ENCODE measurements at regions not wholly inside any gene's neighbourhood (a gene's known extent, or its start where the extent isn't known, plus 50 kb on each side); places are given as distances from the start of the nearest gene placed in this dataset.

DNA sequence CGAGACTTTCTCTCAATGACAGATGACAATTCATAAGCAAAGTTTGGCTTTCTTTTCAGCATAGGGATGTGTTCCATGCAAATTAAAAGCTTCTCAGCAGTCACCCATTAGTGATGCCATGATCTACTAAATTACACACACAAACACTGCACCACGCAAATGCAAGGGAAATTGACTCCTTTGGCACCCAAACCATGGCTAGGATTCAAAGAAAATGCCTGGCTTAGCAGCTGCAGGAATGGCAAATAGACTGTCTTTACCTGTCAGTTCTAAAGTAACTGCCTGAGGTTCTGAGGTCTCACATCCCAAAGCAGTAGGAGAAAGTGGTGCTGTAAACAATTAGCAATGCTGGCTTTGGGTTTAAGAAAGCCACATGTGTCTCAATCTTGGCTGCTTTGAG, 108.6 kb upstream of the ATP10B start:
- H3K79me2 ChIP-seq (ENCODE audit: low read length), result no peaks in the 10 kb centered on the region
- H3K27me3 ChIP-seq (ENCODE audit: low read length), result no peaks in the 10 kb centered on the region
- H3K4me3 ChIP-seq (ENCODE audit: low read length), result no peak overlapping the region
- no peak for DNase-seq
- no peak overlapping the region for H3K4me2 ChIP-seq (ENCODE audit: low read depth, low read length, poor library complexity, severe bottlenecking)
- no peaks in the 10 kb centered on the region for H3K9me2 ChIP-seq (replicated peaks; ENCODE audit: insufficient read depth, low read length)
- H3K27ac ChIP-seq (ENCODE audit: low read length), result no peak overlapping the region
- H3K4me1 ChIP-seq (ENCODE audit: low read length), result no peaks in the 10 kb centered on the region
- H3K9me3 ChIP-seq (ENCODE audit: low read length), result no peaks in the 10 kb centered on the region
- no peak overlapping the region for H2AFZ ChIP-seq (ENCODE audit: low read length)
- H4K20me1 ChIP-seq (ENCODE audit: insufficient read depth, low read depth, low read length), result no peaks in the 10 kb centered on the region
- no peak overlapping the region for H3K9ac ChIP-seq (ENCODE audit: low read length)
- H3K36me3 ChIP-seq (ENCODE audit: insufficient read depth, low read length), result no peaks in the 10 kb centered on the region

DNA sequence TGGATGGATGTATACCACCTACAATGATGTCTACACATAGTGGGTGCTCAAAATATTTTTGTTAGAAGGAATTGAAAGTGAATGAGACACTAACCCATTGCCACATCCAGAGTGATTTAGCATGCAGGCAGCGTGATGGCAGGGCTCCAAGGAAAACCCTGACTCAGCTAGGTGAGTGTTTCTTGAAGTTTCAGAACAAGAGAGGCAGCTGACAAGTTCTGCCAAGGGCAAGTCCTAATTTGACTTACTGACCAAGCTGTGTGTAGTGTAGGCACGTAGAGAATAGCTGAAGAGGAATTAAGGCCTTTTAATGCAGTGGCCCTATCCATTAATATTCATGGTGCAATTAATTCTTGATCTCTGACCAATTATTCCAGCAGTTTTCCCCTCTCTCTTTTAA, 107.8 kb upstream of the ATP10B start:
- H3K4me1 ChIP-seq (ENCODE audit: low read length), result no peaks in the 10 kb centered on the region
- no peak overlapping the region for H2AFZ ChIP-seq (ENCODE audit: low read length)
- H3K9me3 ChIP-seq (ENCODE audit: low read length), result no peaks in the 10 kb centered on the region
- no peaks in the 10 kb centered on the region for H4K20me1 ChIP-seq (ENCODE audit: insufficient read depth, low read depth, low read length)
- no peak overlapping the region for H3K9ac ChIP-seq (ENCODE audit: low read length)
- H3K79me2 ChIP-seq (ENCODE audit: low read length), result no peaks in the 10 kb centered on the region
- no peaks in the 10 kb centered on the region for H3K9me2 ChIP-seq (replicated peaks; ENCODE audit: insufficient read depth, low read length)
- no peaks in the 10 kb centered on the region for H3K36me3 ChIP-seq (ENCODE audit: insufficient read depth, low read length)
- DNase-seq, result no peak
- H3K4me2 ChIP-seq (ENCODE audit: low read depth, low read length, poor library complexity, severe bottlenecking), result no peak overlapping the region
- no peak overlapping the region for H3K27ac ChIP-seq (ENCODE audit: low read length)
- no peak overlapping the region for H3K4me3 ChIP-seq (ENCODE audit: low read length)
- H3K27me3 ChIP-seq (ENCODE audit: low read length), result no peaks in the 10 kb centered on the region

DNA sequence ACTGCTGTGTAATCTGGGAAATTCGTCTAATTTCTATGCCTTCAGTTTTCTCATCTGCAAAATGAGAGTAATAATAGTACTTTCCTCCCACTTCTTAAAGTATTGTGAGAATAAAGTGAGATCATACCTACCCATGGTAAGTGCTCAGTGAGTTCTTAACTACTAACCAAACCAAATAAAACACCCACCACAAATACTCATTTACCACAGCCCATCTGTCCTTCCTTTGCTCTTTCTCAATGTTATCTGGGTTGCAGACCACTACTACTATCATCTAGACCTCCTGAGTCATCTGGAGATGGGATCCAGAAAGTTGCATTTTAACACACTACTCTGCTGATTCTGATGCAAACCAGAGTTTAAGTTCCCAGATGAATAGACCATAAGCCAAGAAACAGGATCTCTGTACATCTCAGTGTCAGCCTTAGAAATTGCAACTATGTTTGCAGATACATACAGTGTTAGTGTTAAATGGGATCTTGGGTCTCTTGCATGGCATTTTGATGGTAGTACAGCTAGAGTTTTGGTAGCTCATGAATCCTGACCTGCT, 105.4 kb upstream of the ATP10B start:
- H3K36me3 ChIP-seq (ENCODE audit: insufficient read depth, low read length), result no peaks in the 10 kb centered on the region
- no peaks in the 10 kb centered on the region for H3K79me2 ChIP-seq (ENCODE audit: low read length)
- no peak overlapping the region for H3K9ac ChIP-seq (ENCODE audit: low read length)
- no peak overlapping the region for H3K4me3 ChIP-seq (ENCODE audit: low read length)
- DNase-seq, result no peak
- no peaks in the 10 kb centered on the region for H3K27me3 ChIP-seq (ENCODE audit: low read length)
- H3K9me3 ChIP-seq (ENCODE audit: low read length), result no peaks in the 10 kb centered on the region
- no peak overlapping the region for H3K27ac ChIP-seq (ENCODE audit: low read length)
- no peaks in the 10 kb centered on the region for H4K20me1 ChIP-seq (ENCODE audit: insufficient read depth, low read depth, low read length)
- no peak overlapping the region for H3K4me2 ChIP-seq (ENCODE audit: low read depth, low read length, poor library complexity, severe bottlenecking)
- H3K9me2 ChIP-seq (replicated peaks; ENCODE audit: insufficient read depth, low read length), result no peaks in the 10 kb centered on the region
- H3K4me1 ChIP-seq (ENCODE audit: low read length), result no peaks in the 10 kb centered on the region
- H2AFZ ChIP-seq (ENCODE audit: low read length), result no peak overlapping the region

DNA sequence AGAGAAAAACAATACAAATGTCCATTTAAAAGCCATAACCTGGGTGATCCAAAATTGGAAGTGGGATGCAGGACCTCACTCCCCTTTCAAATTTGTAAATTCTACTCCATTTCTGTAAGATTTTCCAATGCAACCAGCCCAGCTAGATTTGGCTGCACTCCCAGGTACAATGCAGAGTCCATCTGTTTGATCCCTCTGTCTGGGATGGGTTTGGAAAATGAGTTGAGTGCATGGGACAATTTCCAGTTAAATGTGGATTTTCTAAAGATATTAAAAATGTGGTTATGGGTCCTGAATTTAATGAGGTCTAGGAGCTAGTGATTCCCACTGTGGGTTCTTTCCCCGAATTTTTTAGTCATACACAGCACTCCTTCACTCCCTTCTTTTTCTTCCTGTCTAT, 104.0 kb upstream of the ATP10B start:
- Histone ChIP-seq H3K36me3 (ENCODE audit: insufficient read depth, low read length) (no peaks in the 10 kb centered on the region), H3K9me2 (replicated peaks; ENCODE audit: insufficient read depth, low read length) (no peaks in the 10 kb centered on the region), H3K4me3 (ENCODE audit: low read length) (no peak overlapping the region), H3K4me2 (ENCODE audit: low read depth, low read length, poor library complexity, severe bottlenecking) (no peak overlapping the region), H3K9ac (ENCODE audit: low read length) (no peak overlapping the region), H2AFZ (ENCODE audit: low read length) (no peak overlapping the region), H3K27me3 (ENCODE audit: low read length) (no peaks in the 10 kb centered on the region), H3K4me1 (ENCODE audit: low read length) (no peaks in the 10 kb centered on the region), H4K20me1 (ENCODE audit: insufficient read depth, low read depth, low read length) (no peaks in the 10 kb centered on the region), H3K9me3 (ENCODE audit: low read length) (no peaks in the 10 kb centered on the region), H3K27ac (ENCODE audit: low read length) (no peak overlapping the region), H3K79me2 (ENCODE audit: low read length) (no peaks in the 10 kb centered on the region)
- DNase-seq, result no peak

DNA sequence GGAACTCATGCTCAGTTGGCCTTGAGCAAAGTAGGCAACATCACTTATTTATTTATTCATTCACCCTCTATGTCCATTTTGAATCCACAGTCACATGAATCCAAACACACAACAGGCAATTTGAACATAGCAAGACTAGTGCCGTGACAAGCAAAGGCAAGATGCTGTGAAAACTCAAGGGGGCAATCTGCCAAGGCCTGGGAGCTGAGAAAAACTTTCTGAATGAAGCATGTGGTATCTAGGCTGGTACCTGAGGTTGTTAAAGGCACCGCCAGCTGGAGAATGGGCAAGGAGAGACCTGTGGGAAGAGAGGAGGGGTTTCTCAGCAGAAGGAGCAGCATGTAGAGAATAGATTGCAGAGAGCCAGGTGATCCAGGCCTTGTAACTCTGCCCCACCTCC, 98.3 kb upstream of the ATP10B start:
- Histone ChIP-seq H3K36me3 (ENCODE audit: insufficient read depth, low read length) (no peaks in the 10 kb centered on the region), H3K4me2 (ENCODE audit: low read depth, low read length, poor library complexity, severe bottlenecking) (no peak overlapping the region), H3K27ac (ENCODE audit: low read length) (no peak overlapping the region), H3K9me3 (ENCODE audit: low read length) (no peaks in the 10 kb centered on the region), H3K27me3 (ENCODE audit: low read length) (no peaks in the 10 kb centered on the region), H2AFZ (ENCODE audit: low read length) (no peak overlapping the region), H3K4me3 (ENCODE audit: low read length) (no peak overlapping the region), H3K9ac (ENCODE audit: low read length) (no peak overlapping the region), H3K4me1 (ENCODE audit: low read length) (no peaks in the 10 kb centered on the region), H3K9me2 (replicated peaks; ENCODE audit: insufficient read depth, low read length) (no peaks in the 10 kb centered on the region), H3K79me2 (ENCODE audit: low read length) (no peaks in the 10 kb centered on the region), H4K20me1 (ENCODE audit: insufficient read depth, low read depth, low read length) (no peaks in the 10 kb centered on the region)
- no peak for DNase-seq

DNA sequence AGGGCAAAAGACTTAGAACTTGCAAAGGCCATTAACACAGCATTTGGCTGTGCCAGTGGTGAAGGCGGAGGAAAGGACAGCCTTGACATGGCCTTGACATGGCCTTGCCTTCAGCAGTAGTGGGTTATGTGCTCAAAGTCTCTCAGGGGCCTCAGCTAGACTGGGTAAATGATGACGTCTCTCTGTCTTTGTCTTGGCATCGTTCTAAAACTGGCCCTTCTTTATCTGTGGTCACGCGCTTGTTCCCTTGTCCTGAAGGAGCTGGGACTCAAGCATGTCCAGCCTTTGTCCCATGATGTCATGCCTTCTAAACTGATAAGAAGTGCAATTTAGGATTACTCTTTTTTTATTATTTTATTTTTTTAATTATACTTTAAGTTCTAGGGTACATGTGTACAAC, 88.7 kb upstream of the ATP10B start:
- DNase-seq, result no peak
- Histone ChIP-seq H3K4me1 (ENCODE audit: low read length) (no peaks in the 10 kb centered on the region), H2AFZ (ENCODE audit: low read length) (no peak overlapping the region), H3K9me3 (ENCODE audit: low read length) (no peaks in the 10 kb centered on the region), H3K9me2 (replicated peaks; ENCODE audit: insufficient read depth, low read length) (no peaks in the 10 kb centered on the region), H3K4me3 (ENCODE audit: low read length) (no peak overlapping the region), H4K20me1 (ENCODE audit: insufficient read depth, low read depth, low read length) (no peaks in the 10 kb centered on the region), H3K9ac (ENCODE audit: low read length) (no peak overlapping the region), H3K79me2 (ENCODE audit: low read length) (no peaks in the 10 kb centered on the region), H3K27me3 (ENCODE audit: low read length) (no peaks in the 10 kb centered on the region), H3K4me2 (ENCODE audit: low read depth, low read length, poor library complexity, severe bottlenecking) (no peak overlapping the region), H3K36me3 (ENCODE audit: insufficient read depth, low read length) (no peaks in the 10 kb centered on the region), H3K27ac (ENCODE audit: low read length) (no peak overlapping the region)

DNA sequence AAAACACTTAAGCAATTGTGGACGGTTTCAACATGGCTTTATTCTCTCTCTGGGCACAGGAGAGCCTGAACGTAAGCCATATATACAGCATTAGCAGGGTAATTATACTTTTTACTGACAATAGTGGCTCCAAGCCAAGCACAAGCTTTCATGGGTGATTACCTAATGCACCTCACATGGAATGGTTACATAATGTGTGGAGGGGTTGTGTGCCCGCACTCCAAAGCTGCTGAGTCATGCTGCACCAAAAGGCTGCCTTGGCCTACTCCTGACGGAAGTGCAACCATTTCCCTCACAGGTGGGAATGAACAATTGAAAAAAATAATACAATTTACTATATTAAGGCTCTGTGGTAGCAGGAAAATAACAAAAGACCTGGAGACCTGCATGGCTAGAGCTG, 86.5 kb upstream of the ATP10B start:
- Histone ChIP-seq H3K9me2 (replicated peaks; ENCODE audit: insufficient read depth, low read length) (no peaks in the 10 kb centered on the region; the same call in 1 of the 2 replicates), H2AFZ (ENCODE audit: low read length) (no peak overlapping the region), H3K79me2 (ENCODE audit: low read length) (no peaks in the 10 kb centered on the region), H3K9ac (ENCODE audit: low read length) (no peak overlapping the region), H3K27ac (ENCODE audit: low read length) (no peak overlapping the region), H3K4me2 (ENCODE audit: low read depth, low read length, poor library complexity, severe bottlenecking) (no peak overlapping the region), H4K20me1 (ENCODE audit: insufficient read depth, low read depth, low read length) (no peaks in the 10 kb centered on the region), H3K36me3 (ENCODE audit: insufficient read depth, low read length) (no peaks in the 10 kb centered on the region), H3K9me3 (ENCODE audit: low read length) (no peaks in the 10 kb centered on the region), H3K27me3 (ENCODE audit: low read length) (no peaks in the 10 kb centered on the region), H3K4me1 (ENCODE audit: low read length) (no peaks in the 10 kb centered on the region), H3K4me3 (ENCODE audit: low read length) (no peak overlapping the region)
- DNase-seq, result no peak

DNA sequence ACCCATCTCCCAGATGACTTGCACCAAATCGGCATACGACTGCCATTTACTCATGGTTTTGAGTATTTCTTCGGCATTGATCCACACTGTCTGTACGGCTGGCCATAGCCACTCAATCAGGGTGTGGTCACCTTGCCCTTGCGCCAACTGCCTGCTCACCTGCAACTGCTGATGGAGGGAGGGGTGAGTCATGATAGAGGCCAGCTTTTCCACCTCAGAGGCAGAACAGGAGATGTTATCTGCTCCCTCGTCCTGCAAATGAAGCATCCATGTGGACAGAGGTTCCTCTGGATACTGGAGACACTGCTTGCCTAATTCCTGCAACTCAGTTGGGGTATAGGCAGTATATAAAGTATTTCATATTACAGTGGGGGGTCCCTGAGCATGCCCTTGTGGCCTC, 85.6 kb upstream of the ATP10B start:
- no peaks in the 10 kb centered on the region for H3K27me3 ChIP-seq (ENCODE audit: low read length)
- H3K36me3 ChIP-seq (ENCODE audit: insufficient read depth, low read length), result no peaks in the 10 kb centered on the region
- no peak overlapping the region for H3K4me3 ChIP-seq (ENCODE audit: low read length)

DNA sequence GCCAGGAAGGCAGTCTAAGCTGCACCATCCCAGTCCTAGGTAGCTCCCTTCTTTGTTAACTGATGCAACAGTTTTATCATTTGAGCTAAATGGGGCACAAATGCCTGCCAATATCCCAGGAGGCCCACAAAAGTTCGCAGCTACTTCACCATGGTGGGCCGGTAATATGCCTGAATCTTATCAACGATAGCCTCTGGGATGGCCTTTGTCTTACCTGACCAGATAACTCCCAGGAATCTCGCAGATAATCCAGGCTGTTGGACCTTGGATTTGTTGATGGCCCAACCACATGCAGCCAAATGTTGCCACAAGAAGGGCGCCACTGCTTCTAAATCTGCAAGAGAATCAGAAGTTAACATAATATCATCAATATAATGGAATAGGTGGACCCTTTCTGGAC, 83.8 kb upstream of the ATP10B start:
- Histone ChIP-seq H3K4me1 (ENCODE audit: low read length) (no peaks in the 10 kb centered on the region), H4K20me1 (ENCODE audit: insufficient read depth, low read depth, low read length) (no peaks in the 10 kb centered on the region), H3K4me2 (ENCODE audit: low read depth, low read length, poor library complexity, severe bottlenecking) (no peak overlapping the region), H3K9ac (ENCODE audit: low read length) (no peak overlapping the region), H2AFZ (ENCODE audit: low read length) (no peak overlapping the region), H3K4me3 (ENCODE audit: low read length) (no peak overlapping the region), H3K36me3 (ENCODE audit: insufficient read depth, low read length) (no peaks in the 10 kb centered on the region), H3K9me2 (replicated peaks; ENCODE audit: insufficient read depth, low read length) (no peaks in the 10 kb centered on the region; the same call in 1 of the 2 replicates), H3K79me2 (ENCODE audit: low read length) (no peaks in the 10 kb centered on the region), H3K27me3 (ENCODE audit: low read length) (no peaks in the 10 kb centered on the region), H3K9me3 (ENCODE audit: low read length) (no peaks in the 10 kb centered on the region), H3K27ac (ENCODE audit: low read length) (no peak overlapping the region)
- DNase-seq, result no peak

More for the DNA sequence above, 85.6 kb upstream of the ATP10B start:
- no peaks in the 10 kb centered on the region for H3K4me1 ChIP-seq (ENCODE audit: low read length)
- no peak overlapping the region for H3K27ac ChIP-seq (ENCODE audit: low read length)
- H2AFZ ChIP-seq (ENCODE audit: low read length), result no peak overlapping the region
- no peaks in the 10 kb centered on the region for H3K79me2 ChIP-seq (ENCODE audit: low read length)
- H4K20me1 ChIP-seq (ENCODE audit: insufficient read depth, low read depth, low read length), result no peaks in the 10 kb centered on the region
- DNase-seq, result no peak
- no peaks in the 10 kb centered on the region for H3K9me3 ChIP-seq (ENCODE audit: low read length)
- no peaks in the 10 kb centered on the region; the same call in 1 of the 2 replicates for H3K9me2 ChIP-seq (replicated peaks; ENCODE audit: insufficient read depth, low read length)
- no peak overlapping the region for H3K4me2 ChIP-seq (ENCODE audit: low read depth, low read length, poor library complexity, severe bottlenecking)
- no peak overlapping the region for H3K9ac ChIP-seq (ENCODE audit: low read length)

Measured in Karpas-422 (cell line).